Common myeloid progenitor, CD34-positive (primary cell): ENCODE measurements at regions not wholly inside any gene's neighbourhood (a gene's known extent, or its start where the extent isn't known, plus 50 kb on each side); places are given as distances from the start of the nearest gene placed in this dataset.
A peak's percentile ranks its signal among the peaks of the same experiment; 100 is the strongest.
"Not testable (repeated sequence)": the region's sequence is repeated elsewhere in the genome, so short reads cannot be mapped to it uniquely, and the experiment has no call there.

Experiments used
- CTCF ChIA-PET: fragments of 350-600 bp; sonication (Branson Sonifier 250); formaldehyde crosslinking; loops from one replicate; lab custom pipeline; 2021; ENCODE audit warnings: antibody characterized with exemption; lab: Charles Lee
- POLR2A ChIA-PET: fragments of 350-600 bp; sonication (Branson Sonifier 250); formaldehyde crosslinking; loops from one replicate; lab custom pipeline; 2021; ENCODE audit warnings: antibody characterized with exemption; lab: Charles Lee
- DNase-seq, 3 donors: peaks; one replicate each; pipeline versions ENCODE4 v3.0.0 to v3.0.0-alpha.2; 2013
- H3K27ac ChIP-seq, 2 experiments: 1 replicate in 1 of 2; 2 replicates in 1 of 2; pipeline ENCODE4 v1.7.0; 2013; ENCODE audit warnings: inconsistent platforms in 2 of 2, low read length in 2 of 2, mild to moderate bottlenecking in 2 of 2, low read depth in 1 of 2, moderate library complexity in 1 of 2; ENCODE audit not compliant: severe bottlenecking in 2 of 2, insufficient read depth in 1 of 2, poor library complexity in 1 of 2
- H3K27me3 ChIP-seq, 5 experiments: replicated peaks in 2 of 5; 1 replicate in 3 of 5; 2 replicates in 2 of 5; pipeline versions ENCODE4 v1.6.1 to v1.7.0; 2013; ENCODE audit warnings: low read length in 4 of 5, mild to moderate bottlenecking in 2 of 5, moderate library complexity in 2 of 5, inconsistent platforms in 1 of 5; ENCODE audit not compliant: insufficient read depth in 5 of 5, control insufficient read depth in 4 of 5
- H3K36me3 ChIP-seq, 4 experiments: 1 replicate in 2 of 4; 2 replicates in 2 of 4; pipeline versions ENCODE4 v1.6.1 to v1.7.0; 2013; ENCODE audit warnings: low read length in 3 of 4, control low read depth in 1 of 4, mild to moderate bottlenecking in 1 of 4; ENCODE audit not compliant: control insufficient read depth in 4 of 4, insufficient read depth in 4 of 4
- H3K4me1 ChIP-seq, 4 experiments: 1 replicate in 3 of 4; 2 replicates in 1 of 4; pipeline versions ENCODE4 v1.6.1 to v1.7.1; 2013; ENCODE audit warnings: low read length in 3 of 4, mild to moderate bottlenecking in 3 of 4, control low read depth in 1 of 4, inconsistent platforms in 1 of 4, moderate library complexity in 1 of 4; ENCODE audit not compliant: control insufficient read depth in 4 of 4, insufficient read depth in 4 of 4; ENCODE audit errors: control extremely low read depth in 1 of 4
- H3K4me3 ChIP-seq, 7 experiments: 1 replicate in 4 of 7; 2 replicates in 3 of 7; pipeline versions ENCODE4 v1.5.1 to v1.7.0; 2013; ENCODE audit warnings: mild to moderate bottlenecking in 7 of 7, low read length in 6 of 7, moderate library complexity in 6 of 7, inconsistent platforms in 2 of 7, low read depth in 2 of 7, control low read depth in 1 of 7; ENCODE audit not compliant: insufficient read depth in 4 of 7, control insufficient read depth in 1 of 7; ENCODE audit errors: extremely low read depth in 1 of 7
- H3K9me3 ChIP-seq, 5 experiments: 1 replicate in 4 of 5; 2 replicates in 1 of 5; pipeline versions ENCODE4 v1.6.1 to v1.7.1; 2013; ENCODE audit warnings: low read length in 4 of 5, mild to moderate bottlenecking in 2 of 5, inconsistent platforms in 1 of 5, low read depth in 1 of 5, moderate library complexity in 1 of 5; ENCODE audit not compliant: control insufficient read depth in 4 of 5, insufficient read depth in 2 of 5; ENCODE audit errors: control extremely low read depth in 1 of 5
- WGBS: methylation state at CpG from one replicate; pipeline ENCODE4 v1.1.5; 2013; ENCODE audit not compliant: insufficient coverage; 5-methylcytosine and 5-hydroxymethylcytosine counted together

- WGBS, result 100% methylated on average over 1 of the region's 7 CpGs
- H3K4me3 ChIP-seq, DNase-seq, H3K27me3 ChIP-seq, H3K27ac ChIP-seq, H3K9me3 ChIP-seq, H3K4me1 ChIP-seq, H3K36me3 ChIP-seq, CTCF ChIA-PET, POLR2A ChIA-PET: not testable (repeated sequence)
These were observed 91.8 kb upstream of the IKBKE start for GRCh38 chr1:206378506-206378905.

DNA sequence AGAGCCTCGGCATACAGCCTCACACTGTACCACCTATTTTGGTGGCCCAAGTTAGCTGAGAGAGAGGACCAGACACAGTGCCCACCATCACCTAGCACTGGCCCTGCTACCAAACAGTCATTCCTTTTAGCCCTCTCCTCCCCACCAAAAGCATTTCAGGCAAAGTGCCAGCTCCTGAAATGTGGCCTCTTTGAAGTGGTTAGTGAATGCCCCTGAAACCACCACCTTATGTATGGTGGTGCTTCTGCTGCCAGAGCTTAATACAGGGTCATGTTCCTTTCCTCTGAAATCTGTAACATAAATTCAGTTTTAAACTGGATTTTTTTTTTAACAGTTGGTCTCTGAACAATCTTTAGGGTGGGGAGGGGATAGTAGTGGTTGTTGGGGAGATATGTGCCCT lies 91.0 kb upstream of the IKBKE start:
- POLR2A ChIA-PET, CTCF ChIA-PET: not testable (repeated sequence)

DNA sequence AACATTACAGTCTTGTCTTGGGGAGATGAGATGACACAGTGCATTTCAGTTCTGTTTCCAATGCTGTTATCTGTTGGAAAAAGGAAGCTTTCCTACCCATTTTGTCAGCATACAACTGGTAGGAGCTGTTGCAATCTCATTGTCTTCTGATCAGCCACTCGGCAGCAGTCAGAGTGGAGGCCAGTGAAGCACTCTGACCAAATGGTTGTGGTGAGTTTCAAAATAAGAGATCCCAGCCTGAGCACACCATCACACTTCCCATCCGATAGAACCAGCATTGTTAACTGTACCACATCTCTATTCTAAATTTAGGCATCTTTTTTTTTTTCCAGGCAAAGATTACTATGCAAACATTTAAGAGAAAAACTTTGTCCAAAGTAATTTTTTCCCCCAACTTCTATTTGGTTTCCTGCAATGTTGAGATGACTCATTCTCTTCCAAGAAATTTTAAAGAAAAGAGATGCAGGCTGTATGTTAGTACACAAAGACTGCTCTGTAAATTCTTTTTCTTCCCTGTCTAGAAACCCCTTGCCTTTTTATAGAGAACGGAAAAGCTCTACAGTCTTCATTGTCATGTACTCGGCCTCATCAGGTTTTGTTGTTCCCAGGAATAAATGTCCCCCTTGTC lies 90.0 kb upstream of the IKBKE start:
- H3K36me3 ChIP-seq, H3K4me1 ChIP-seq, H3K27me3 ChIP-seq, CTCF ChIA-PET, H3K4me3 ChIP-seq, POLR2A ChIA-PET, H3K27ac ChIP-seq, H3K9me3 ChIP-seq: not testable (repeated sequence)
- peak in 2 of 3 donors; percentile 17 to 30 for DNase-seq
- no CpG with 5 or more reads among the region's 4 CpGs for WGBS

More for the DNA sequence above, 91.0 kb upstream of the IKBKE start:
- not testable (repeated sequence) for H3K9me3 ChIP-seq, H3K4me1 ChIP-seq, DNase-seq, H3K36me3 ChIP-seq, H3K4me3 ChIP-seq, H3K27me3 ChIP-seq, H3K27ac ChIP-seq
- no CpG with 5 or more reads among the region's 1 CpG for WGBS

GRCh38 chr1:206380791-206381610 lies 89.3 kb upstream of the IKBKE start:
- POLR2A ChIA-PET, CTCF ChIA-PET, H3K9me3 ChIP-seq, H3K36me3 ChIP-seq, H3K27ac ChIP-seq, H3K27me3 ChIP-seq, H3K4me1 ChIP-seq: not testable (repeated sequence)
- WGBS, result no CpG with 5 or more reads among the region's 7 CpGs
- peak; percentile 37 to 82 (median 76) for DNase-seq
- peak overlapping the region in 1 of 7 experiments; percentile 10 for H3K4me3 ChIP-seq

DNA sequence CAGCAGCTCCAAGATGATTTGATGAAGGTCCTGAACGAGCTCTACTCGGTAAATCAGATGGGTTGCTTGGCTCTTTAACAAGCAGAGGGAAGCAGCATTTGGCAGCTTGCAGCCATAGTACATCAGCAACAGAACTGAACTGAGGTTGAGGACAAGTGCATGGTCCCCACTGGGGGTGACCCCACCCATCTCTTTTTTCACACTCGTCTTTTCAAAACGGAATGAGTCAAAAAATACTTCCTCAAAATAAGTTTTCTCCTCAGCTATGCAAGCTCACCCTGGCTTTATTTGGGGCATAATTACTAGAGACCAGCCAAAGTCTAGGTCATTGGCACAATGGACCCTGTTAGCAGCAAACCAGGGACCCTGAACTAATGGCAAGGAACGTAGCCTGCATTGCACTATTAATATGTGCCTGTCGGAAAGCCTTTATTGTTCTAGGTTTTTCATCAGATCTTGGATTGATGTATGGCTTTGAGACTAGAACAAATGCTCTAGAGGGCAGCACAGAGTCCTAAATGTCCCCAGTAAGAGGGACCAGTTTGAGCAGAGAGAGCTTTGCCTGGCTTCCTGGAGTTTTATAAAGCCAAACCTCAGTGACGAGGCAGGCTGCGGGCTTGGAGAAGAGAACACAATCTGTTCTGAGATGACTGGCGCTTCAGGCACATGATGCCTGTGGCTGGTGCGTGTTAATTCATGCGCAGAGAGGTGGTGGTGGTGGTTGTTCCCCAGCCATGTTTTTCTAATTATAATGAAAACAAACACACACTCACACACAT lies 86.1 kb upstream of the IKBKE start:
- POLR2A ChIA-PET, H3K9me3 ChIP-seq, H3K36me3 ChIP-seq, H3K27me3 ChIP-seq, H3K4me1 ChIP-seq, H3K4me3 ChIP-seq, H3K27ac ChIP-seq, CTCF ChIA-PET: not testable (repeated sequence)
- DNase-seq, result peak; percentile 89 to 97 (median 95)
- 0% methylated on average over 2 of the region's 11 CpGs for WGBS

DNA sequence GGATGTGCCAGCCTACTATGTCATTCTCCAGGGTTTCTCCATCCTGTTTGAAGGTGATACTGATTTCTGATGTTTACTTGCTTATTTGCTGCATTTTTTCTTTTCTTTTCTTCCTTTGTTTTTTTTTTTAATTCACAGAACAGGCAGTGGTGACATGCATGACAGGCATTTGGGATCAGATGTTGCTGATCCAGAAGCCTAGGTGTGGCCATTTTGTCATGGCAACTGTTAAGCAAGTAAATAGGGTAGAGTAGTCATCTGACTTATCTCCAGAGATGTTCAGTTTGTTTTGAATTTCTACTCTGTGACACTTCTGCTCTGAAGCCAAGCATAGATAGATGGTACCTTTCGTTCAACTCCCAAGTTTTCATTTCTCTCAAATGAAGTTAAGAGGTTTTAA lies 85.4 kb upstream of the IKBKE start:
- POLR2A ChIA-PET, H3K4me1 ChIP-seq, H3K4me3 ChIP-seq, CTCF ChIA-PET, H3K27me3 ChIP-seq, H3K36me3 ChIP-seq, DNase-seq, H3K27ac ChIP-seq, H3K9me3 ChIP-seq: not testable (repeated sequence)
- WGBS, result no CpG with 5 or more reads among the region's 1 CpG

GRCh38 chr1:206387631-206388030 lies 82.6 kb upstream of the IKBKE start:
- POLR2A ChIA-PET, H3K27ac ChIP-seq, H3K27me3 ChIP-seq, H3K9me3 ChIP-seq, DNase-seq, H3K36me3 ChIP-seq, CTCF ChIA-PET, H3K4me3 ChIP-seq, H3K4me1 ChIP-seq: not testable (repeated sequence)
- WGBS, result no CpG with 5 or more reads among the region's 5 CpGs
